Prostate gland (tissue), 2 donors: ENCODE measurements at regions not wholly inside any gene's neighbourhood (a gene's known extent, or its start where the extent isn't known, plus 50 kb on each side); places are given as distances from the start of the nearest gene placed in this dataset.

Source experiments
- DNase-seq: peaks from one replicate; pipeline ENCODE4 v3.0.0-alpha.2; 2019; ENCODE audit warnings: low spot score
- H3K27ac ChIP-seq, 2 donors: fragments of 200-600 bp; sonication (generic); 2 replicates each; pipeline ENCODE4 v1.5.1; 2017 to 2019
- H3K27me3 ChIP-seq: fragments of 200-600 bp; sonication (generic); replicated peaks from 2 replicates; pipeline ENCODE4 v1.5.1; 2019; ENCODE audit not compliant: insufficient read depth
- H3K36me3 ChIP-seq, 2 donors: fragments of 200-600 bp; sonication (generic); 1 replicate in 1 of 2; 2 replicates in 1 of 2; pipeline versions ENCODE4 v1.5.1 to v1.8.1; 2017 to 2019
- H3K4me1 ChIP-seq: fragments of 200-600 bp; sonication (generic); replicated peaks from 2 replicates; pipeline ENCODE4 v1.5.1; 2019
- H3K4me3 ChIP-seq, 2 donors: fragments of 200-600 bp; sonication (generic); 2 replicates each; pipeline ENCODE4 v1.5.1; 2017 to 2019
- H3K9me3 ChIP-seq: fragments of 200-600 bp; sonication (generic); 2 replicates; pipeline ENCODE4 v1.5.1; 2017
- POLR2A ChIP-seq: fragments of 450-650 bp; IDR thresholded peaks from one replicate; pipeline ENCODE4 v1.6.1; 2016; ENCODE audit warnings: antibody characterized with exemption, mild to moderate bottlenecking
- POLR2AphosphoS5 ChIP-seq: sonication (generic); formaldehyde crosslinking; IDR thresholded peaks from one replicate; pipeline ENCODE4 v1.6.1; 2017; ENCODE audit warnings: antibody characterized with exemption
- WGBS: methylation state at CpG from one replicate; pipeline ENCODE4 v1.1.5; 2018; 5-methylcytosine and 5-hydroxymethylcytosine counted together
- intact Hi-C: fragments of 100-400 bp; cut with DNase I; formaldehyde crosslinking; loops from one replicate; pipeline ENCODE4 v1.14.2; 2022
- TF ChIP-seq, protein P1 (sequence below), 4 experiments: fragments of 200-600 bp in 2 of 4; fragments of 450-650 bp in 2 of 4; sonication (generic) in 2 of 4; IDR thresholded peaks; 1 replicate in 3 of 4; 2 replicates in 1 of 4; pipeline ENCODE4 v1.5.1; 2016 to 2019; ENCODE audit warnings: antibody characterized with exemption in 4 of 4, mild to moderate bottlenecking in 2 of 4, moderate library complexity in 2 of 4

- Histone ChIP-seq H3K36me3 (no peaks in the 10 kb centered on the region), H3K27ac (no peak overlapping the region), H3K9me3 (no peaks in the 10 kb centered on the region), H3K27me3 (no peaks in the 10 kb centered on the region), H3K4me1 (no peaks in the 10 kb centered on the region), H3K4me3 (no peak overlapping the region)
- DNase-seq: no peak
- TF ChIP-seq POLR2A (no peak), POLR2AphosphoS5 (no peak)
- TF ChIP-seq, protein P1, sequence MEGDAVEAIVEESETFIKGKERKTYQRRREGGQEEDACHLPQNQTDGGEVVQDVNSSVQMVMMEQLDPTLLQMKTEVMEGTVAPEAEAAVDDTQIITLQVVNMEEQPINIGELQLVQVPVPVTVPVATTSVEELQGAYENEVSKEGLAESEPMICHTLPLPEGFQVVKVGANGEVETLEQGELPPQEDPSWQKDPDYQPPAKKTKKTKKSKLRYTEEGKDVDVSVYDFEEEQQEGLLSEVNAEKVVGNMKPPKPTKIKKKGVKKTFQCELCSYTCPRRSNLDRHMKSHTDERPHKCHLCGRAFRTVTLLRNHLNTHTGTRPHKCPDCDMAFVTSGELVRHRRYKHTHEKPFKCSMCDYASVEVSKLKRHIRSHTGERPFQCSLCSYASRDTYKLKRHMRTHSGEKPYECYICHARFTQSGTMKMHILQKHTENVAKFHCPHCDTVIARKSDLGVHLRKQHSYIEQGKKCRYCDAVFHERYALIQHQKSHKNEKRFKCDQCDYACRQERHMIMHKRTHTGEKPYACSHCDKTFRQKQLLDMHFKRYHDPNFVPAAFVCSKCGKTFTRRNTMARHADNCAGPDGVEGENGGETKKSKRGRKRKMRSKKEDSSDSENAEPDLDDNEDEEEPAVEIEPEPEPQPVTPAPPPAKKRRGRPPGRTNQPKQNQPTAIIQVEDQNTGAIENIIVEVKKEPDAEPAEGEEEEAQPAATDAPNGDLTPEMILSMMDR (IDR thresholded peaks at IDR 0.05): no peak
- intact Hi-C loops: no loop called here
- WGBS: 68% methylated on average over 12 of the region's 12 CpGs
These were observed 85.0 kb upstream of the KCNJ15 start for GRCh38 chr21:38171723-38172344.

DNA sequence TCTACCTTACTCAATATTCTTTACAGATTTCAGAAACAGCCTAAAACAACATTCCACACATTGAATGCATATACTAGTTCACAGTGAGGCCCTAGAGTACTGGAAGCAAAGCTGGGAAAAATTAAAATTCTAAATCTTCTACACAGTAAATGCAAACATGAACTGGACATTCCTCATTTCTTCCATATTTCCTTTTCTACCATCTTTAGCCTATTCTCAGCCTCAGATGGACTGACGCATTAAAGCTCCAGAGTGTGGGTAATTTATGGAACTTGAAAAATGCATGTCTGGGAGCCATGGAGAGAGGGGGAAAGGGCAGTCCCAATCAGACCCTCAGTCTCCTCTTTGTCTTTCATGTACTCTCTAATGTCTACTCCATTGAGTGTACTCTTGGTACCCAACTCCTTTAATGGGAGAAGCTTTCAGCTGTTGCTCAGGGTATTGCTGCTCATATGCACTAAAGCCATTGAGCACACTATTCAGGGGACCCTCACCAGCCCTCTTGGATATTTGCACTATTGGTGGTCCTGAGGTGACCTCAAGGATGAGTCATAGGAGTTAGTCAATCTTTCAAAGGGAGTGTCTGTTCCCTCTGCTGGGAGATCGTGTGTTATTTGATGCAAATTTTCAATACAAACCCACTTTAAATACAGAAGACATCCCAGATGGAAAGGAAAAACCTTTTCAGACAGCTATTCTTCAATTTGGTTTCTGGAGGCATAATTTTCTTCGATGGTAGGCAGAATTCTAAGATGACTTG lies 83.3 kb upstream of the KCNJ15 start:
- no peaks in the 10 kb centered on the region for H3K36me3 ChIP-seq
- WGBS: 95% methylated on average over 3 of the region's 3 CpGs
- H3K27me3 ChIP-seq: no peaks in the 10 kb centered on the region
- H3K4me3 ChIP-seq: no peak overlapping the region
- H3K4me1 ChIP-seq: no peaks in the 10 kb centered on the region
- intact Hi-C loops: no loop called here
- TF ChIP-seq POLR2A: no peak
- TF ChIP-seq, protein P1 (IDR thresholded peaks at IDR 0.05): no peak
- TF ChIP-seq POLR2AphosphoS5: no peak
- DNase-seq: no peak
- no peak overlapping the region for H3K27ac ChIP-seq
- no peaks in the 10 kb centered on the region for H3K9me3 ChIP-seq

DNA sequence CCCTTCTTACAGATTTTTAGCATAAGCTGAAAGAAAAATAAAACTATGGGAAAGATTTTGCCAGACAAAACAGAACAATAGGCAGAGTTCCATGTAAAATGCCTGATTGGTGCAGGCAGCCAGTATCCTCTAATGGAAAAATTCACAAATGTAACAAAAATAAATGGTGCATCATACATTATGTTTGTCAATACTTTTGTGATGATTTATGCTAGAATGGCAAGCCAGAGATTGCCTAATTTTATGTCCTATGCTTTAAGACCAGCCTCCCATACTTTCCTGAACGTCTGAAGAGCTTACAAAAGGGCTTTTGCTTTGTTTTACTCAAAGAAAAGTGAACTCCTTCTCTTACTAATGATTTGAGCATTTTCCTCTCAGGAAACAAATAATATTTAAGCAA lies 81.5 kb upstream of the KCNJ15 start:
- 44% methylated on average over 1 of the region's 1 CpG for WGBS
- H3K36me3 ChIP-seq: no peaks in the 10 kb centered on the region
- H3K9me3 ChIP-seq: no peaks in the 10 kb centered on the region
- no peaks in the 10 kb centered on the region for H3K4me1 ChIP-seq
- DNase-seq: no peak
- no peak overlapping the region for H3K27ac ChIP-seq
- H3K27me3 ChIP-seq: no peaks in the 10 kb centered on the region
- intact Hi-C loops: no loop called here
- TF ChIP-seq, protein P1 (IDR thresholded peaks at IDR 0.05): no peak
- TF ChIP-seq POLR2A (no peak), POLR2AphosphoS5 (no peak)
- H3K4me3 ChIP-seq: no peak overlapping the region

GRCh38 chr21:38177919-38178652 lies 78.7 kb upstream of the KCNJ15 start:
- no peak for TF ChIP-seq POLR2A
- TF ChIP-seq, protein P1 (IDR thresholded peaks at IDR 0.05): no peak
- TF ChIP-seq POLR2AphosphoS5: no peak
- intact Hi-C loops: no loop called here
- no peak overlapping the region for H3K4me3 ChIP-seq
- no peak for DNase-seq
- H3K27me3 ChIP-seq: no peaks in the 10 kb centered on the region
- no peaks in the 10 kb centered on the region for H3K4me1 ChIP-seq
- no peak overlapping the region for H3K27ac ChIP-seq
- no peaks in the 10 kb centered on the region for H3K36me3 ChIP-seq
- 93% methylated on average over 5 of the region's 5 CpGs for WGBS
- no peaks in the 10 kb centered on the region for H3K9me3 ChIP-seq
